ENCODE measurements at regions not wholly inside any gene's neighbourhood (a gene's known extent, or its start where the extent isn't known, plus 50 kb on each side); places are given as distances from the start of the nearest gene placed in this dataset.

- H3K36me3 Mint-ChIP-seq, result no peaks in the 10 kb centered on the region
- TF ChIP-seq SOX15 (CRISPR knock-in tag; IDR thresholded peaks at IDR 0.05), result no peak
- no peak for TF ChIP-seq ETV6 (CRISPR knock-in tag; IDR thresholded peaks at IDR 0.05)
- no peak for TF ChIP-seq ZNF317 (CRISPR knock-in tag; IDR thresholded peaks at IDR 0.05; ENCODE audit: borderline replicate concordance, low read depth)
- TF ChIP-seq ATF1 (CRISPR knock-in tag; IDR thresholded peaks at IDR 0.05), result no peak
- TF ChIP-seq ZMAT4 (CRISPR knock-in tag; IDR thresholded peaks at IDR 0.05), result no peak
- TF ChIP-seq CBFB (CRISPR knock-in tag; IDR thresholded peaks at IDR 0.05; ENCODE audit: low read depth), result no peak
- no peak for TF ChIP-seq OVOL2 (CRISPR knock-in tag; IDR thresholded peaks at IDR 0.05; ENCODE audit: borderline replicate concordance)
- POLR2A ChIA-PET, result no interaction called here
These were observed 107.3 kb upstream of the FRMD4A start for GRCh38 chr10:14438057-14438456.

GRCh38 chr10:14435976-14436632 lies 105.4 kb upstream of the FRMD4A start:
- H3K4me3 Mint-ChIP-seq, result no peak overlapping the region
- no peaks in the 10 kb centered on the region for H3K36me3 Mint-ChIP-seq
- TF ChIP-seq NR2C2 (CRISPR knock-in tag; IDR thresholded peaks at IDR 0.05) (no peak), MLX (CRISPR knock-in tag; IDR thresholded peaks at IDR 0.05) (no peak), E2F4 (CRISPR knock-in tag; IDR thresholded peaks at IDR 0.05; ENCODE audit: borderline replicate concordance, low read depth) (no peak), TCF7 (CRISPR knock-in tag; IDR thresholded peaks at IDR 0.05; ENCODE audit: low read depth) (no peak), TP53 (CRISPR knock-in tag; IDR thresholded peaks at IDR 0.05) (no peak), TEAD4 (CRISPR knock-in tag; IDR thresholded peaks at IDR 0.05) (no peak), JAZF1 (CRISPR knock-in tag; IDR thresholded peaks at IDR 0.05) (no peak), GRHL2 (CRISPR knock-in tag; IDR thresholded peaks at IDR 0.05; ENCODE audit: insufficient replicate concordance, severe bottlenecking) (no peak)

More at GRCh38 chr10:14438057-14438456, 107.3 kb upstream of the FRMD4A start:
- peaks cover 2% of the 10 kb centered on the region; the same call in 1 of the 2 replicates for H3K4me1 Mint-ChIP-seq
- no peak for ATAC-seq
- CTCF ChIA-PET, result no interaction called here
- no peak overlapping the region for H3K27ac Mint-ChIP-seq
- no peaks in the 10 kb centered on the region; the same call in 1 of the 2 replicates for H3K27me3 Mint-ChIP-seq (ENCODE audit: low read depth)
- no peak for DNase-seq (ENCODE audit: low spot score)
- no peak overlapping the region for H3K4me3 Mint-ChIP-seq
- H3K9me3 Mint-ChIP-seq, result no peaks in the 10 kb centered on the region

GRCh38 chr10:14433147-14433546 lies 102.4 kb upstream of the FRMD4A start:
- H3K4me3 Mint-ChIP-seq, result no peak overlapping the region
- POLR2A ChIA-PET, result no interaction called here
- ATAC-seq, result no peak
- TF ChIP-seq ZNF425 (CRISPR knock-in tag; conservative IDR thresholded peaks at IDR 0.05) (no peak), CBFB (CRISPR knock-in tag; IDR thresholded peaks at IDR 0.05; ENCODE audit: low read depth) (no peak), CREB1 (CRISPR knock-in tag; IDR thresholded peaks at IDR 0.05) (no peak), ZNF396 (CRISPR knock-in tag; IDR thresholded peaks at IDR 0.05; ENCODE audit: borderline replicate concordance) (no peak), ATF6 (CRISPR knock-in tag; IDR thresholded peaks at IDR 0.05) (no peak), ZNF416 (CRISPR knock-in tag; IDR thresholded peaks at IDR 0.05) (no peak), MAX (CRISPR knock-in tag; IDR thresholded peaks at IDR 0.05) (no peak), NFATC4 (CRISPR knock-in tag; IDR thresholded peaks at IDR 0.05) (no peak), ZNF671 (CRISPR knock-in tag; IDR thresholded peaks at IDR 0.05) (no peak)

More at GRCh38 chr10:14435976-14436632, 105.4 kb upstream of the FRMD4A start:
- POLR2A ChIA-PET, result no interaction called here
- no peak overlapping the region for H3K27ac Mint-ChIP-seq
- DNase-seq (ENCODE audit: low spot score) (no peak), ATAC-seq (no peak)
- H3K4me1 Mint-ChIP-seq, result peaks cover 2% of the 10 kb centered on the region; the same call in 1 of the 2 replicates
- no peaks in the 10 kb centered on the region; the same call in 1 of the 2 replicates for H3K27me3 Mint-ChIP-seq (ENCODE audit: low read depth)
- CTCF ChIA-PET, result interaction anchor here (2.3 kb wide), 1 partner anchor 235 kb away, joined by 5 read pairs; no protein-coding TSS in a partner anchor
- H3K9me3 Mint-ChIP-seq, result no peaks in the 10 kb centered on the region

More at GRCh38 chr10:14433147-14433546, 102.4 kb upstream of the FRMD4A start:
- Mint-ChIP-seq H3K27ac (no peak overlapping the region), H3K4me1 (peaks cover 30% of the 10 kb centered on the region), H3K27me3 (ENCODE audit: low read depth) (no peaks in the 10 kb centered on the region; the same call in 1 of the 2 replicates), H3K36me3 (no peaks in the 10 kb centered on the region), H3K9me3 (no peaks in the 10 kb centered on the region)
- CTCF ChIA-PET, result no interaction called here
- no peak for DNase-seq (ENCODE audit: low spot score)

All from WTC11 (cell line).